NB4 (cell line): ENCODE measurements at regions not wholly inside any gene's neighbourhood (a gene's known extent, or its start where the extent isn't known, plus 50 kb on each side); places are given as distances from the start of the nearest gene placed in this dataset.

Experiments used
- MYC ChIP-seq: IDR thresholded peaks from 2 replicates; pipeline ENCODE4 v1.6.1; 2011; ENCODE audit warnings: low read depth, low read length
- POLR2A ChIP-seq: IDR thresholded peaks from 2 replicates; pipeline ENCODE4 v1.6.1; 2011; ENCODE audit warnings: mild to moderate bottlenecking; ENCODE audit not compliant: insufficient read length; ENCODE audit errors: extremely low read depth
- TF ChIP-seq, protein P1 (sequence below): IDR thresholded peaks from 2 replicates; pipeline ENCODE4 v1.6.1; 2011; ENCODE audit warnings: low read depth, low read length
- TF ChIP-seq, protein P2 (sequence below): IDR thresholded peaks from one replicate; pipeline ENCODE4 v1.5.1; 2012; ENCODE audit warnings: low read depth, low read length

DNA sequence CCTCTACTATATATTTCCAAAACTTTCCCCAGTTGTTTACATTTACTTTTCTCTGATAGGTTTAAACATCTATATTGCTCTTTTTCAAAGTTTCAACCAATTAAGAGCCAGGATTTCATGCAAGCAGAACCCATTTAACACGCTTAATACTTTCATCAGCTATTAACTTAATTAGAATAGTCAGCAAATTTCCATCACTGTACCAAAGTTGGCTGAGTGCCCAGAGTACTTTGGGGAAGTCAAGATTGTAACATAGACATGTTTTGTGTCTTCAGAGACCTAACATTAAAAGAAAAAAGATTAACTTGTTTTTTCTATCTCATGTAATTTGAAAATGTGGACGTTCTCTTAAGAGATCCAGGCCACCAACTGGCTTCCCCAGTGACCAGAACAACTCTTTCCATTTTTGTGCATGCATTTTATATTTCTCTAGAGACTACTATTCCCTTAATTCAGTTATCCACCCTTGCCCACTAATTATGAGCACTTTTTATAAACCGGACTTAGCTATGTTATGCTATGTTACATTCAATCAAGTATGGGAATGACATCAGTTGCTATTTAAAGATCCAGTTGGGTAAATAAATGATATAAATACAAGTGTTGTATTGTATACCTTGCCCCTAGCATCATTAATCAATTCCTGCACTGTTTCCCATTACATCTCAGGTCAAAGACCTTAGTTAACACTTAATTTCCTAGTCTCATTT, 478.1 kb upstream of the NMUR2 start:
- TF ChIP-seq, protein P1, sequence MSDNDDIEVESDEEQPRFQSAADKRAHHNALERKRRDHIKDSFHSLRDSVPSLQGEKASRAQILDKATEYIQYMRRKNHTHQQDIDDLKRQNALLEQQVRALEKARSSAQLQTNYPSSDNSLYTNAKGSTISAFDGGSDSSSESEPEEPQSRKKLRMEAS: no peak
- TF ChIP-seq, protein P2, sequence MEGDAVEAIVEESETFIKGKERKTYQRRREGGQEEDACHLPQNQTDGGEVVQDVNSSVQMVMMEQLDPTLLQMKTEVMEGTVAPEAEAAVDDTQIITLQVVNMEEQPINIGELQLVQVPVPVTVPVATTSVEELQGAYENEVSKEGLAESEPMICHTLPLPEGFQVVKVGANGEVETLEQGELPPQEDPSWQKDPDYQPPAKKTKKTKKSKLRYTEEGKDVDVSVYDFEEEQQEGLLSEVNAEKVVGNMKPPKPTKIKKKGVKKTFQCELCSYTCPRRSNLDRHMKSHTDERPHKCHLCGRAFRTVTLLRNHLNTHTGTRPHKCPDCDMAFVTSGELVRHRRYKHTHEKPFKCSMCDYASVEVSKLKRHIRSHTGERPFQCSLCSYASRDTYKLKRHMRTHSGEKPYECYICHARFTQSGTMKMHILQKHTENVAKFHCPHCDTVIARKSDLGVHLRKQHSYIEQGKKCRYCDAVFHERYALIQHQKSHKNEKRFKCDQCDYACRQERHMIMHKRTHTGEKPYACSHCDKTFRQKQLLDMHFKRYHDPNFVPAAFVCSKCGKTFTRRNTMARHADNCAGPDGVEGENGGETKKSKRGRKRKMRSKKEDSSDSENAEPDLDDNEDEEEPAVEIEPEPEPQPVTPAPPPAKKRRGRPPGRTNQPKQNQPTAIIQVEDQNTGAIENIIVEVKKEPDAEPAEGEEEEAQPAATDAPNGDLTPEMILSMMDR: no peak
- TF ChIP-seq MYC (no peak), POLR2A (no peak)
